RWPE1 (cell line): ENCODE measurements at regions not wholly inside any gene's neighbourhood (a gene's known extent, or its start where the extent isn't known, plus 50 kb on each side); places are given as distances from the start of the nearest gene placed in this dataset.
A peak's percentile ranks its signal among the peaks of the same experiment; 100 is the strongest.

Experiments
- CTCF ChIA-PET: fragments of 350-600 bp; sonication (Branson Sonifier 250); formaldehyde crosslinking; extraction: SDS; loops from one replicate; lab custom pipeline; 2021; lab: Yijun Ruan, JAX
- POLR2A ChIA-PET: fragments of 400-600 bp; formaldehyde crosslinking; extraction: SDS; loops from one replicate; lab custom pipeline; 2020; ENCODE audit warnings: antibody characterized with exemption; ENCODE audit not compliant: low non-redundant PET; lab: Yijun Ruan, JAX
- DNase-seq: peaks from one replicate; pipeline ENCODE4 v3.0.0; 2012; ENCODE audit warnings: low spot score
- H3K27ac ChIP-seq: fragments of 450-650 bp; 2 replicates; pipeline ENCODE4 v1.5.1; 2017
- TF ChIP-seq, protein P1 (sequence below): fragments of 450-650 bp; conservative IDR thresholded peaks from 2 replicates; pipeline ENCODE4 v1.5.1; 2017; ENCODE audit warnings: low read depth, mild to moderate bottlenecking

DNA sequence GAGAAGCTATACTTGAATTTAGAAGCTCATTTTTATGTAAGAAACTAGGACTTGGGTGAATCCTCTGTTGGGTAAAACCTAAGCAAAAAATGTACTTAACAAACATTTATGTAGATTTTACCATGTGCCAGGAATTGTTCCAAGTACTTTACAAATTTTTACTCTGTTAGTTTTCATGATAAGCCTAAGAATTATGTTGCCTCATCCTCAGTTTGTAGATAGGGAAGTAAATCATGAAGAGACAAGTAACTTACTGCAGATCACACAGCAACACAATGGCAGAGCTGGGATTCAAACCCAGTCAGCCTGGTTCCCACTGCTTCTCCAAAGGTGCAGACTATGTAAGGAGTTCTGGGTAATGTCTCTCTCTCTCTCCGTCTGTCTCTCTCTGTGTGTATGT lies 169.9 kb downstream of the DIPK2A start:
- TF ChIP-seq, protein P1, sequence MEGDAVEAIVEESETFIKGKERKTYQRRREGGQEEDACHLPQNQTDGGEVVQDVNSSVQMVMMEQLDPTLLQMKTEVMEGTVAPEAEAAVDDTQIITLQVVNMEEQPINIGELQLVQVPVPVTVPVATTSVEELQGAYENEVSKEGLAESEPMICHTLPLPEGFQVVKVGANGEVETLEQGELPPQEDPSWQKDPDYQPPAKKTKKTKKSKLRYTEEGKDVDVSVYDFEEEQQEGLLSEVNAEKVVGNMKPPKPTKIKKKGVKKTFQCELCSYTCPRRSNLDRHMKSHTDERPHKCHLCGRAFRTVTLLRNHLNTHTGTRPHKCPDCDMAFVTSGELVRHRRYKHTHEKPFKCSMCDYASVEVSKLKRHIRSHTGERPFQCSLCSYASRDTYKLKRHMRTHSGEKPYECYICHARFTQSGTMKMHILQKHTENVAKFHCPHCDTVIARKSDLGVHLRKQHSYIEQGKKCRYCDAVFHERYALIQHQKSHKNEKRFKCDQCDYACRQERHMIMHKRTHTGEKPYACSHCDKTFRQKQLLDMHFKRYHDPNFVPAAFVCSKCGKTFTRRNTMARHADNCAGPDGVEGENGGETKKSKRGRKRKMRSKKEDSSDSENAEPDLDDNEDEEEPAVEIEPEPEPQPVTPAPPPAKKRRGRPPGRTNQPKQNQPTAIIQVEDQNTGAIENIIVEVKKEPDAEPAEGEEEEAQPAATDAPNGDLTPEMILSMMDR: no peak
- DNase-seq: no peak
- POLR2A ChIA-PET: no interaction called here
- H3K27ac ChIP-seq: no peak overlapping the region
- CTCF ChIA-PET: no interaction called here

DNA sequence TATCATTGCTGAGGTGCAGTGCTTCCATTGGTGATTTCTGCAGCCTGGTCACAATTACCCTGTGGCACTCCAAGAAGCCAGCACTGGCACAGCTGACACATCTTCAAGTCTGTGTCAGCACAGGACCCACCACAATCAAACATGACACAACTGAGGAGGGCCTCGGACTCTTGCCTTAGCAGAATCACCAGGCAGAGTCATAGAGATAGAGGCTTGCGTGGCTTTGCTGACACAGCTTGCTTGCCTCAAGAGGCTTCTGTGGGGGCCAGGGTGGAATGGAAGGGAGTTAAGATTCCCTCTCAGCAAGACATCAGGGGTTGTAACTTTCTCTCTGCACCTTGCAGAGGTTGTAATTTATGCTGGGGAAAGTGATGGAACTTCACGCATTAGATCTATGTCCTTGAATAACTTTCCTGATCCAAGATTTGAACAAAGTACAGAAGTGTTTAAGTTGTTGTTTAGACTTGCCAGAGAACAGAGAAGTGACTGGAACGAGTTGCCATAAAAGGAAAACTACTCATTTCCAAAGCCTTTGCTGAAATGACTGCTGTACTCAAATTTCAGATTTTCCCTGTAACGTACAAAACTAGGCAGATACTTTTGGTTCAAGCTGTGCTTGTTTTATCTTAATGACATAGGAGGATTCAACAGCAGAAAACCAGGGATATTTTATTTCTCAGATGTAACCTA lies 170.7 kb downstream of the DIPK2A start:
- TF ChIP-seq, protein P1: no peak
- CTCF ChIA-PET: no interaction called here
- H3K27ac ChIP-seq: no peak overlapping the region
- POLR2A ChIA-PET: no interaction called here
- DNase-seq: no peak

DNA sequence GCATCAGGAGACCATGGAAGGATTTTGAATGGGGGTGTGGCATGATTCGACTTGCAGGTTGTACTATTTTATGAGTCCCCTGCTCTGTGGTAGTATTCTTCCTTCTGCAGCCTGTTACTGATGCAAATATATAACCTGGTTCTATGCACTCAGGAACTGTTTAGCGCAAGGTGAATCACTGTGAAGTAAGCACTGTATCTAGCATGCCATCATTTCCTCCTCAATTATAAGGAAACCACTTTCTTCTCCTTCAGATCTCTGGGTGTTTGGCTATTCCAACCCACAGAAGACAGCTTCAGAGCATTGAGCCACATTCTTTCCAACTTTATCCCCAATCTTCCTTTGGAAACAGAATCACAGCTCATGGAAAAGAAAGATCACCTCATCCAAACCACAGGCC lies 176.7 kb downstream of the DIPK2A start:
- TF ChIP-seq, protein P1: no peak

DNA sequence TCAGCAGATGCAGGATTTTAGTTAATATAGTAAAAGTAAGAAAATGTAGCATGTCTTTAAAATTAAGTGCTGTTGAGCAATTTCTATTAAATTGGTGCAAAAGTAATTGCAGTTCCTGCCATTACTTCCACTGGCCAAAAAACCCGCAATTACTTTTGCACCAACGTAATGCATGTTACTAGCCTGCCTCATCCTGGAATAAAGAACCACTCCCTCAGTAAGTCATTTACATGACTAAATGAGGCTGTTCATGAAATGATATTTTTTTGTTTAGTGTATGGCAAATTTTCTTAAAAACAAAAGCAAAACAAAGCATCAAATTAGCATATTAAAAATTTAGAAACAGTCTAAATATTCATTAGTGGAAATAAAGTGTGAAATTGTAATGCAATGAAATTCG lies 180.4 kb downstream of the DIPK2A start:
- H3K27ac ChIP-seq: no peak overlapping the region
- TF ChIP-seq, protein P1: no peak
- CTCF ChIA-PET: no interaction called here
- POLR2A ChIA-PET: no interaction called here
- DNase-seq: no peak

More for the DNA sequence above, 176.7 kb downstream of the DIPK2A start:
- no peak for DNase-seq
- ChIA-PET POLR2A (no interaction called here), CTCF (no interaction called here)
- H3K27ac ChIP-seq: no peak overlapping the region

DNA sequence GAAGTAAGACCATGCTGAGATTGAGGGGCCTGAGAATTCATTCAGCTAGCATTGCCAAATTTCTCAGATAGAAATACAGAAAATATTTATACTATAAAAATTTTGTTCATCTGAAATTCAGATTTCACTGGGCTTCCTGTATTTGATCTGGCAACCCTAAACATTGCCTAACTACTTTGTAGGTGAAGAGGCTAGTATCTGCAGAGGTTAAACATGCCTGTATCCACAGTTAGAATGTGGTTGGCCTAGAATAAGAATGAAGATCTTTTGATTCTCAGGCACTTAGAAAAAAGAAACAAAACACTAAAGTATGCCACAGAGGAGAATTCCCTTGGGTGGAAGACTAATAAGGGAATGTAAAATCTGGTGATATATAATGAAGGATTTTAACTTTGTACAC lies 189.0 kb downstream of the DIPK2A start:
- H3K27ac ChIP-seq: no peak overlapping the region
- ChIA-PET POLR2A (no interaction called here), CTCF (no interaction called here)
- TF ChIP-seq, protein P1: no peak
- DNase-seq: no peak

DNA sequence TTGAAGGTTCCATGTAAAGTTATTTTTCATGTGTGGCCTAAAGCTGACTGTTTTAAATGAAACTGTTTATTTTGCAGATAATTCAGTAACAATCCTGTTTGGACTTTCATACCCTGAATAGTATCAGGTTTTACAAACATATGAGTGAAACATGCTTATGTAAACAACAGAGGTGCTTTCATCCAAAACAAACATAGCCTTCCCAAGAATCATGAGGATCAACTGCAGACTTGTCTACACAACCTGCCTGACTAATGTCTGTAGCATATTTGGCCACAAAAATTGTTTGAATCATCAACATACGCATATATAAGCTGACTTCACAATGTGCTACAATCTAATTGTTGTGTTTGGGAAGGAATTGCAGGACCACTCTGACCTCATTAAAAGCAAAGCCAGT lies 190.4 kb downstream of the DIPK2A start:
- H3K27ac ChIP-seq: no peak overlapping the region
- ChIA-PET POLR2A (no interaction called here), CTCF (no interaction called here)
- DNase-seq: peak; percentile 16
- TF ChIP-seq, protein P1: no peak

DNA sequence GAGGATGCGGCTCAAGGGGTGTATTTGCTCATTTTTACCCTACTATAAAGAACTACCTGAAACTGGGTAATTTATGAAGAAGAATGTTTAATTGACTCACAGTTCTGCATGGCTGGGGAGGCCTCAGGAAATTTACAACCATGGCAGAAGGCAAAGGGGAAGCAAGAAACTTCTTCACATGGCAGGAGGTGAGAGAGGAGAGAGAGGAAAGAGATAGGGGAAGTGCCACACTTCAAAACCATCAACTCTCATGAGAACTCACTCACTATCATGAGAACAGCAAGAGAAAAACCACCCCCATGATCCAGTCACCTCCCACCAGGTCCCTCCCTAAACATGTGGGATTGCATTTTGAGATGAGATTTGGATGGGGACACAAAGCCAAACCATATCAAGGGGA lies 192.7 kb downstream of the DIPK2A start:
- no peak for DNase-seq
- TF ChIP-seq, protein P1: no peak
- no peak overlapping the region for H3K27ac ChIP-seq
- CTCF ChIA-PET: no interaction called here
- POLR2A ChIA-PET: no interaction called here
